ENCODE measurements at regions not wholly inside any gene's neighbourhood (a gene's known extent, or its start where the extent isn't known, plus 50 kb on each side); places are given as distances from the start of the nearest gene placed in this dataset.
"Not testable (repeated sequence)": the region's sequence is repeated elsewhere in the genome, so short reads cannot be mapped to it uniquely, and the experiment has no call there.

DNA sequence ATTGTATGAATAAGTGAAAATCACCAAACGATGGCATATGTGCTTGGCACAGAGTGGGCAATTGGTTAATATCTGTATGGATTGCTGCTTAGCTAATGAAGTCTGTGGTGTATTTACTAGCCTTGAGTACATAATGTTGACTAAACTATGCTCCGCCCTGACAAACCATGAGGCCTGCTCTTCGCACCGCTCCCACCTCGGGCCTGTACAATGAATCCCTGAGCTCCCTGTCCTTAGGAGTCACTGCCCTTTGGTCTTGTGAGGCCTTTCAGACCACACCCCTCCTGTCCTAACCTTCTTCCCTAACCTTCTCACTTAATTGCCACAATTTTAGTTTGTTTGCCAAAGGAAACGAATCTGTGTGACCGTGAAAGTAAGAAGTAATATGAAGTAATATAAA is 193.2 kb downstream of the POTED start:
- not testable (repeated sequence) for DNase-seq
